GM18907 (cell line): ENCODE measurements at regions not wholly inside any gene's neighbourhood (a gene's known extent, or its start where the extent isn't known, plus 50 kb on each side); places are given as distances from the start of the nearest gene placed in this dataset.
A peak's percentile ranks its signal among the peaks of the same experiment; 100 is the strongest.
"Not testable (repeated sequence)": the region's sequence is repeated elsewhere in the genome, so short reads cannot be mapped to it uniquely, and the experiment has no call there.

Experiments
- ATAC-seq: cut with Tn5 transposase; IDR thresholded peaks from one replicate; pipeline ENCODE4 v1.9.1; 2021; ENCODE audit warnings: mild to moderate bottlenecking, moderate library complexity; ENCODE audit not compliant: unreplicated experiment

DNA sequence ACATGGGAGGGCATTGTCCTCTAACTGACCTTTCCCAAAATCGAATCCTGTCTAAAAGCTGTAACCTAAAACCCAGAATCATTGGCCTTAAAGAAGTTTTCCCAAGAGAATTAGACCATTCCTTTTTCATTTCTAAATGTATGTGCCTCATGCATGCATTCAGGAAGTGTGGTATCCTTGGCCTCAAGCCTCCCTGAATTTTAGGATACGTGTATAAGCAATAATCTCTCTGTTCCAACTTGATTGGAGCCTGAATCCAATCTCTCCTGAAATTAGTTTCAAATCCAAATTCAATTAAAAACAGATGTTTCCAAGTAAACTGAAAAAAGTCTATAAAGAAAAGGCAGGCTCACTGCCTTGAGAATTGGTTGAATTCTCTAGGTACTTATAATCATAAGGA, 86.0 kb upstream of the VEPH1 start:
- ATAC-seq: no peak

DNA sequence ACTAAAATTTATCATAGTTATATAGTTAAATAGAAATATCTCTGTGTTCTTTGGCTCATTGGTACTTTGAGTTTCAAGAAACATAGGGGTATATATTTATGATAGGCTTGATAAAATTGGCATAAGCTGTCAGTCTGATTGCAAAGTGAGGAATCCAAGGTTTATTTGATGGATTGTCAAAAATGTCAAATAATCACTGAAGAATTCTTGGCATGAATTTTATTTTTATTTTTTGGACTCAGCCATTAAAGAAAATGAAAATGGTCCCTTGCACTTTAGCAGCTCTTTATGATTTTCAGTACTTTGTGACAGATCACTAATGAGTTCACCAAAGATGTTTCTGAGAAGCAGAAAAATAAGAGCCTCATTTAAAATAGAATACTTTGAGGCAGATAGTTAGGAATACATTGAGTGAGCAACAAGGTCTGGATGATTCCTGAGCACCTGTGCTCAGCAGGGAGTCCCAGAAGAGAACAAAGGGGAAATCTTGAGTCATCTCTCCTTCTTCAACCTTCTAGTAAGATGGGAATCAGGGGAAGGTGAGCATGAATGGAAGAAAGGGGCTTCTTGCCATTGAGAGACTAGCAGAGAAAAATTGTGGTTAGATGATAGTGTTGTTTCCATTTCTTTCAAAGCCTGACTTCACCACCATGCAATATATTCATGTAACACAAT, 85.3 kb upstream of the VEPH1 start:
- ATAC-seq: no peak

DNA sequence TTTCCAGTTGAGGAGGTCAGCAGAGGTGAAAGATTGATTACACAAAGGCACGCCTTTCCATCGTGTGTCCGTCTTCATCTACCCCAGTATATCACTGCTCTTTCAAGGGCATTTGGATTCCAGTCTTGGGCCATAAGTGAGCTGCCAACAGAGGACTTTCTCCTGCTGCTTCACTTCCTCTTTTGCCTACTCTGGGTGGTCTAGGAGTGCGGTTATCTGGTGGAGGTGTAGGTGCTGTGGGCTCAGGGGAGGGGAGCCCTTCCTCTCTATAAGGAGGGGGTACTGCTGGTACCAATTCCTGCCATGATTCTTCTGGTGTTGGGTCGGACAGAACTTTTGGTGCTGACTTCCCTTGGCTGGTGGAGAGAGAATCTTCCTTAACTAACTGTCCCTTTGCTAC, 83.1 kb upstream of the VEPH1 start:
- no peak for ATAC-seq

DNA sequence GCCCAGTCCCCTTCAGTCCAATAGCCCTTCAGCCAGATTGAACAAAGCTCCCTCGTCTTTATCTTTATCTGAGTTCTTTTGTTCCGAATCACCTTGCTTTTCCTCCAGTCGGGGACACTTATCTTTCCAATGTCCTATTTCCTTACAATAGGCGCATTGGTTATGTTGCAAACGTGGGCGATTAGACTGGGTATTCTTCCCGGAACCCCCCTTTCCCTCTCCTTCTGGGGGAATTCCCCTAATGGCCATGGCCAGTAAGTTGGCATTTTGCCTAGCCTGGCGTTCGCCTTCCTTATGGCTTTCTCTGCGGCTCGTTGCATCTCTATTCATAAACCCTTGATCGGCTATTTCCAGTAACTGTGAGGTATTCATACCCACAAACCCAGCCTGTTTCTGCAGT, 82.2 kb upstream of the VEPH1 start:
- ATAC-seq: no peak

DNA sequence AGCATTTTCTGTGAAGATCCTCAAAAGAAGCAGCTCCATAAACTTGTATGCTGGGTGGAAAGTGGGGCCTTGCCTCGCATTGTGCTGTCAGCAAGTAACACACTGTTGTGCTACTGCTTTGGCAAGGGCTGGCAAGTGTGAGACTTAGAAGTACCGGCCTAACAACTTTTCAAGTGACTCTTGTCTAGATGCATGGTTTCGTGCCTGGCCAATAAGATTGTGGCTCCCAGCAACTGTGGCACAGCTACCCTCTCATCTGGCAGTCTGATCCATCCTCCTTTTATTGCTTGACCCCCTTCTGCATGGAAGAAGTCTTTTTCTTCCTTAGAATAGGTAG, 79.4 kb upstream of the VEPH1 start:
- no peak for ATAC-seq

DNA sequence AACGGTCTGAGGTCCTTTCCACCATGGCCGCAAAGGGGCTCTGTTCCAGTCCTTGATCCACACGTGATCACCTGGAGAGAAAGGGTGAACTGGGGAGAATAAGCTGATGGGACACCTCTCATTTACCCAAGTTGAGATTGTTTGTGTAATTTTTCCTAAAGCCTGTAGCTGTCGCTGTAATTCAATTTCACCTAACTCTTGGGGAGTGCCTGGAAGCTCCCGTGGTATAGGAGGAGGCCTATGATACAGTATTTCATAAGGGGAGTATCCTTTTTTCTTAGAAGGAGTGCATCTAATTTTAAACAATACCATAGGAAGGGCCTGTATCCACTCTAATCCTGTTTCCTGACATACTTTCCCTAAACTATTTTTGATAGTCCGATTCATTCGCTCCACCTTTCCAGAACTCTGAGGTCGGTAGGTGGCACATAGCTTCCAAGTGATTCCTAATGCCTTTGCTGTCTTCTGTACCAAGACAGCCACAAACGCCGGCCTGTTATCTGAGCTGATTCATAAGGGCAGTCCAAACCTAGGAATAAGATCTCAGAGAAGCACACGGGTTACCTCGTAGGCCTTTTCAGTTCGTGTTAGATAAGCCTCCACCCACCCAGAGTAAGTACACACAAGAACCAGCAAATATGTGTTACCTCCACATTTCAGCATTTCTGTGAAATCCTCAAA, 78.9 kb upstream of the VEPH1 start:
- not testable (repeated sequence) for ATAC-seq

DNA sequence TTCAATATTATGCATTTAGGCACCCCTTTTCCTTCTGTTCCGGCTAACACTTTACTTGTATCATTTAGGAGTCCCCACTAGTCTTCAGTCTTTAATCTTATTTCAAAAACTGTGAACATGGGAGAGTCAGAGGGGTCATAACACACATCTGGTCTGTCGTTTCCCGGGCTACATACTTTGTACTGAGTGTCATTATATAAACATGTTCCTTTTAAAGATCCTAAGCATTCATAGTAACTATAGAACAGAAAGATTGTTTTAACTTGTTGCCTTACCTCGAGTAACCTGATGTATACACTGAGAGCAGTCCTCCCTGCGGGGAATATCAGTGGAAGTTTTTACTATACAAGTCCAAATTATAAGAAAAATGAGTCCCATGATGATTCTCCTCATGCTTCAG, 78.2 kb upstream of the VEPH1 start:
- no peak for ATAC-seq

DNA sequence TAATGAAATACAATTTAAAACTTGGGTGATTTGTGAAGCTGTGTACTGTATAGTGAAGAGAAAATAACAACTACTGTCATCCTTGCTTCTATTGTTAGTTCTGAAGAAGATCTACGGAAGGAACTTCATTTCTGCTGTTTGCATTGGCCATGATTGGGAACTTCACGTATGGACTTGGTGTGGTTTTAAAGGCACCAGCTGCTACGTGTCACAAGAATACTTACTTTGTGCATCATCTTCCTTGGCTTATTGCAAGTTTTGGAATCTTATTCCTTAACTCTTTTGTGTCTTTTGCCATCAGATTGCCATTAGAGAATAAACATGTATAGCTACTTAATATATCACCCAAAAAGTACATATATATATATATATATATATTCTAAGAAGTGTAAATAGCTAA, 75.0 kb upstream of the VEPH1 start:
- ATAC-seq: no peak

DNA sequence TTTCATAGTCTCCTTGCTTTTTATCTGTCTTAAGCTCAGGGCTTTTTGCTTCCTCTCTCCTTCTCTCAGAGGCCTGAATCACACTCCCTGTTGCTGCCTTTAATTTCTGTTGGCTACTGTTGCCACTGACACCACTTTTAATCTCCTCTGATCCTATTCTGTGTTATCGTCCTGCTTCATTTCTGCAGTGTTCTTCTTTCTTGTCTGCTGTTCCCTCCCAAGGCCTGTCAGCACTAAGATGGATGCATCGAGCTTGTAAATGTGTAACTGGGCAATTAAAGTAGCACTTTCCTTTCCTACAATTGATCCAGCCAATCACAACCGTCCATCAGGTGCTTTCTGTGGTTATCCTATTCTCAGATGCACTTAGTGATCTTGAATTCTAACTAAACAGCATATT, 71.3 kb upstream of the VEPH1 start:
- no peak for ATAC-seq

DNA sequence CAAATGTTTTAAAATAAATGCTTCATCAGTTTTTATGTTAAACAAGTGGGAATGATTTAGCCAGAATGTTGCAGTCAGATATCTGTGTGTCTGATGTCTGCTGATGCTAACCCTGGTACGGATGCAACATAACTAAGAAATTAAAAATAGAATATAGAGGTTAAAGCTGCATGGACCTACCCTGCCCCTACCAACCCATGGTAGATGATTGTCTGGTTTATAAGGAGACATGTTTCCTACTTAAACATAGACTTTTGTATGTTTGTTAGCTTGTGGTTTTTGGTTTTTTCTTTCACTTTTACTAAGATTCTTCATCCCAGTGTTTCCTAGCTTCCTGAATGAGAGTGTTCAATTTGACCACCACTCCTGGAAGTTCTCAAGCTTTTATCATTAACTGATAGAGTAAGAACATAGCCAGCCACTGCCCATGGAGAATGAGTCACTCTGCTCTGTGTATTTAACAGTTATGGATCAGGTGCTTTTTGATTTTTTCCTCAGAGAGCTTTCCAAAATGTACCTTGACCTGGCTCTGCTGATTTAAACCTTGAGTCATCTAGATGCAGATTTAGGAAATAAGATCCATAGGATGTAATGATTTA, 70.7 kb upstream of the VEPH1 start:
- peak; percentile 55 for ATAC-seq

DNA sequence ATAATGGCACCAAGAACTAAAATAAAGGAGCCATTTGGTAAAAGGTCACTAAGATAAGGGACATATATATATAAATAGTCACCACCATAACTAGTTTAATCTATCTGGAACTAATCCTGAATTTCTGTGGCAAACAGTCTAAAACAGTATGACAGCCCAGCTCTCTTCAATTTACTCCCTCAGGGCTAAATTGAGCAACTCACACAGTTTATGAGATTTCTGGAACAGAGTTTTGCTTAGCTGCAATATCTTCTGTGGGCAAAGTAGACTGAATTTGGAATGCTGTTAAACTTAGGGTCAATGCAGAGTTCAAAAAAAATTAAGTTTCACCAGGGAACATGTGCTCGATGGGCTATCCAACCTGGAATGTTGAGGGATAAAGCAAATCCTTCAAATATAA, 70.1 kb upstream of the VEPH1 start:
- ATAC-seq: no peak

DNA sequence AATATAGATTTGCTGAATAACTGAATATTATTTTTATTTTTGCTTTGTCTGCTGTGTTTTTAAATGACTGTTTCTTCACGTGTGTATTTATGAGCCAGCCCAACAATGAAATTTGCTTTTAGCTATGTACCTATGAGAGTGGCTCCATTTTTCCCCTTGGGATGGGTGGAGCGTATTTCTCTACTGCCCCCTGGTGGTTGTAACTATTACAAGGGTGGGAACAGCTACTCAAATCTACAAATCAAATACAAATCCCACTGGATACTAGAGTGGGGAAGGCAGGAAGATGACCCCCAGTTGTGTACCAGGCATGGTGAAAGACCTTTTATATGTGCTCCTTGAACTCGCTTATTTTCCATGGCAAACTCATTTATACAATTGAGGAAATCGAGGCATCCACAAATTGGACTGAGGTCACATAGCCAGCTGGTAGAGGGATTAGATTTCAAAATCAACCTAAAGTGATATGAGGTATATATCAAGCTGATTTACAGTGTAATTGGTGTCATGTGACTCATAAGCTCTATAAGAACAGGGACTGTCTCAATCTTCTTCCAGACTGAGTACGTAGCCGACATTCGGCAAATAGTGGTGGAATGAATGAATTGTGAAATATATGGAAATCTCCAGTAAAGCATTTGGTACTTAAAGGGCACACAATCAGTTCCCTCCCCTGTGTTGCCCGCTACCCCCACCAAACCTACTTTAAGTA, 69.5 kb upstream of the VEPH1 start:
- ATAC-seq: no peak

DNA sequence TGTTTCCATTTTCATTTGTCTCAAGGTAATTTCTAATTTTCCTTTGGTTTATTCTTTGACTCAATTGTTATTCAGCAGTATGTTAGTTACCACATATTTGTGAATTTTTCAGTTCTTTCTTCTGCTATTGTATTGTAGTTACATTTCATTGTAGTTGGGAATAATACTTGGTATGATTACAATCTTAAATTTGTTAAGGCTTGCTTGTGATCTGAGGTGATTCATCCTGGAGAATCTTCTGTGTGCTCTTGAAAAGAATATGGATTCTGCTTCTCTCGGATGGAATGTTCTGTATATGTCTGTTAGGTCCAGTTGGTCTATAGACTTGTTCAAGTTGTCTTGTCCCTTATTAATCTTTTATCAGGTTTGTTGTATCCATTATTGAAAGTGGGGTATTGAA, 63.4 kb upstream of the VEPH1 start:
- no peak for ATAC-seq

DNA sequence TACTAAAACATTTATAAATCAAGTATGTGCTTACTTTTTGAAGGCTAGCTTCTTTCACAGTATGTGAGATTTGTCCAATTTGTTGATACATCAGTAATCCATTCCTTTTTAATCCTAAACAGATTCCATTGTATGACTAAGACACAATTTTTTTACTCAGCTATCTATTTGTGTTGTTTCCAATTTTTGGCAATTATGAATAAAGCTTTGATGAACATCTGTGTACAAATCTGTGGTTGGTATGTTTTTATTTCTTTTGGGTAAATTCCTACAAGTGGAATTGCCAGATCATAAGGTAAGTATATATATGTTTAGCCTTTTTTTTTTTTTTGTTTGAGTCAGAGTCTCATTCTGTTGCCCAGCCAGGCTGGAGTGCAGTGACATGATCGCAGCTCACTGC, 56.2 kb upstream of the VEPH1 start:
- ATAC-seq: no peak
